GM12872 (cell line): ENCODE measurements at regions not wholly inside any gene's neighbourhood (a gene's known extent, or its start where the extent isn't known, plus 50 kb on each side); places are given as distances from the start of the nearest gene placed in this dataset.

Experiments
- TF ChIP-seq, protein P1 (sequence below): IDR thresholded peaks from 3 replicates; pipeline ENCODE4 v1.5.1; 2011; ENCODE audit warnings: low read depth, mild to moderate bottlenecking, low read length, moderate library complexity; ENCODE audit not compliant: insufficient read depth

DNA sequence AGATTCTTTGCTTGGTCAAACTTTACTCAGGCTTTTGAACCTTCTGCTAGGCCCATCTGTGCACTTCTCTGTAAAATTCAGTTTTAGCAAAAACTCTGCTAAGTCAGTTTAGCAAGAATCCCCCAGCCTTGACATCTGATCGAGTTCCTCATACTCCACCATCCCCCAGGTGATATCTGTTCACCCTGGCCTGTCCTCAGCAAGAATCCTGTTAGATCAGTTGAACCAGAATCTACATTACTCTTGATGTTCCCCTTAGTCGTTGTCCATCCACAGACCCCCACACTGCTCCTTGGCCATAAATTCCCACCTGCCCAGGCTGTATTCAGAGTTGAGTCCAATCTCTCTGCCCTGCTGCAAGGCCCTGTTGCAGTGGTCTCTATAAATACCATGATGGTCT is 162.6 kb downstream of the ZNF674 start:
- TF ChIP-seq, protein P1, sequence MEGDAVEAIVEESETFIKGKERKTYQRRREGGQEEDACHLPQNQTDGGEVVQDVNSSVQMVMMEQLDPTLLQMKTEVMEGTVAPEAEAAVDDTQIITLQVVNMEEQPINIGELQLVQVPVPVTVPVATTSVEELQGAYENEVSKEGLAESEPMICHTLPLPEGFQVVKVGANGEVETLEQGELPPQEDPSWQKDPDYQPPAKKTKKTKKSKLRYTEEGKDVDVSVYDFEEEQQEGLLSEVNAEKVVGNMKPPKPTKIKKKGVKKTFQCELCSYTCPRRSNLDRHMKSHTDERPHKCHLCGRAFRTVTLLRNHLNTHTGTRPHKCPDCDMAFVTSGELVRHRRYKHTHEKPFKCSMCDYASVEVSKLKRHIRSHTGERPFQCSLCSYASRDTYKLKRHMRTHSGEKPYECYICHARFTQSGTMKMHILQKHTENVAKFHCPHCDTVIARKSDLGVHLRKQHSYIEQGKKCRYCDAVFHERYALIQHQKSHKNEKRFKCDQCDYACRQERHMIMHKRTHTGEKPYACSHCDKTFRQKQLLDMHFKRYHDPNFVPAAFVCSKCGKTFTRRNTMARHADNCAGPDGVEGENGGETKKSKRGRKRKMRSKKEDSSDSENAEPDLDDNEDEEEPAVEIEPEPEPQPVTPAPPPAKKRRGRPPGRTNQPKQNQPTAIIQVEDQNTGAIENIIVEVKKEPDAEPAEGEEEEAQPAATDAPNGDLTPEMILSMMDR, result no peak

DNA sequence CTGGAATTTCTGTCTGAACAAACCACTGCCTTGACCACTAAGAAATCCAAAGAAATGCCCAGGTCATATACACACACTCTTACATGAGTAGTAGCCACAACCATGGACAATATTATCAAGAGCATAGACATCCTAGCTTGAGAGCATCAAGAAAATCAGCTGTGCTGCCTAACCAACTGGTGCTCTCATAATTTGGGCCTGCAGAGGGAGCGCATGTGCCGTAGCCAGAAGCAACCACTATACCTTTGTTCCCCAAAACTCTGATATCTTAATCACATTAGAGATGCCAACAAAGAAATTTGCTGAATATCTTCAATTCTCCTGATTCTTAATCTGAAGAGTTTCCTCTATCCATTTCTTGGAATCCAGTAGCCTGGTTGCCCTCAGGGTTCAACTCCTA is 163.6 kb downstream of the ZNF674 start:
- TF ChIP-seq, protein P1, result peak; percentile 61

DNA sequence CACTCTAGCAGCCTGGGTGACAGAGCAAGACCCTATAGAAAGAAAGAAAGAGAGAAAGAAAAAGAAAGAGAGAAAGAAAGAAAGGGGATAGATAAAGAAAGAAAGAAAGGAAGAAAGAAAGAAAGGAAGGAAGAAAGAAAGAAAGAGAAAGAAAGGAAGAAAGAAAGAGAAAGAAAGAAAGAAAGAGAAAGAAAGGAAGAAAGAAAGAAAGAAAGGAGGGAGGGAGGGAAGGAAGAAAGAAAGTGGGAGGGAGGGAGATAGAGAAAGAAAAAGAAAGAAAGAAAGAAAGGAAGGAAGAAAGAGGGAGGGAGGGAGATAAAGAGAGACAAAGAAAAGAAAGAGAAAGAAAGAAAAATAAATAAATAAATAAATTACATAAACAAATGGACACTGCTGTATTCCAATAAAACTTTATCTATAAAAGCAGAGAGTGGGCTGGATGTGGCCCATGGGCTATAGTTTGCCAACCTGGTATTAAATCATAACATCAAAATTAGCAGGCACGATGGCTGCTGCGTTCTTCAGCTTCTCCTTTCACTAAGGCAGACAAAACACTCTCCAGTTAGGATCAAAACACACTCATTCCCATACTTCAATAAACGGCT is 165.0 kb downstream of the ZNF674 start:
- TF ChIP-seq, protein P1, result no peak

DNA sequence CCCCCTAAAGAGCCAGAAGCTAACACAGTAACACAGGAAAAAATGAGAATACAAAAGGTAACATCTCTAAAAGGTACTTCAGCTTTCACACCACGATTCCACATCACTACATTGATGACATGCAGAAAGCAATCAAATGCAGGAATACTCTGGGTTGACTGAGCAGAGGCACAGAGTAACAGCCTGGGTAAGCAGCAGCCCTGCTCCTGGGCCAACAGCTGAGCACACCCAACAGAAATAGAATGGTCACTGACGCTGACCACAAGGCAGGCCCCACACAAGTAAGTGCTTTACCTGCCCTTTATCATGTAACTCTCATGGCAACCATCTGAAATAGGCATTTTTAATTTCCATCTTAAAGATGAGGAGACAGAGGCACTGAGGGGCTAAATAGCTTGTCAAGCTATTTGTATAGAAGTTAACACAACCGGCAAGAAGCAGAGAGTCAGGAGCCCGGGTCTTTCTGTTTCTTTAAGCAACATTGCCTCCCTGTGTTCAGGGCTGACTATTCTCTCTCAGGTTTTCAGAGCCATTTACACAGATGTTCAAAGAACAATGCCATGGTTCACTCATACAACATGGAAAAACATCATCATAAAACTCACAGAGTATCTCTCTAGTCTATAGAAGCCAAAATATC is 168.9 kb downstream of the ZNF674 start:
- TF ChIP-seq, protein P1, result peak; percentile 21; the same call in 1 of the 3 replicates

DNA sequence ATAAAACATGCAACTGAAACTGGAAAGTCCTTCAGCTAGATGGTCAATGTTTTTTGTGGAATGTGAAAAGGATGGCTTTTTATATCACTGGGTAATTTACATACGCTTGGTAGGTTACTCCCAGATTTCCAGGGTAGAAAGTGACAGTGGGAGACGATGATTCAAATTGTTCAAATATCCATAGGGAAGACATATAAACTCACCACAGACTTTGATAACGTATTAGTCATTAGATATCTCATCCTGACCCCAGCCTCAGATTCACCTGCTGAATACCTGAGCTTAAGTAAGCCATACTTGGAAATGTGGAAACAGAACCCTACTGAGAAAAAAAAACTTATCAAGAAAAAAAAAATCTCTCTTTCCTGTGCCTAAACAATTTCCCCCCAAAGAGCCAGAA is 169.4 kb downstream of the ZNF674 start:
- TF ChIP-seq, protein P1, result no peak

DNA sequence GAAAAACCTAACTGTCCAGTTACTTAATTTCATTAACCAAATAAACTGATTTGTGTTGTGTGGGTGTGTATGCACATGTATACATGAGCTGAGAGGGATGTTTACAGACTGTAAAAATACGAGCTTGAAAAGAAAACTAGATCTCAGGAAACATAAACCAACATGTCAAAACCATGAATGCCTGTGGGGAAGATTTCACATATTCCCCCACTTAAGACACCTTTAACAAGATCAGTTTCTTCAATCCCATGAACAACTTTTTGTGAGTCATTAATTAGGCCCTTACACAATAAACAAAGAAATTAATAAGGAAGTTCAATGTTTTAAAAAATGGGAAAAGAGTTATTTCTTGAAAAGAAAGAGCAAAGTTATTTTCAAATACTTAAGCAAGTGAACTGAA is 170.8 kb downstream of the ZNF674 start:
- TF ChIP-seq, protein P1, result no peak

DNA sequence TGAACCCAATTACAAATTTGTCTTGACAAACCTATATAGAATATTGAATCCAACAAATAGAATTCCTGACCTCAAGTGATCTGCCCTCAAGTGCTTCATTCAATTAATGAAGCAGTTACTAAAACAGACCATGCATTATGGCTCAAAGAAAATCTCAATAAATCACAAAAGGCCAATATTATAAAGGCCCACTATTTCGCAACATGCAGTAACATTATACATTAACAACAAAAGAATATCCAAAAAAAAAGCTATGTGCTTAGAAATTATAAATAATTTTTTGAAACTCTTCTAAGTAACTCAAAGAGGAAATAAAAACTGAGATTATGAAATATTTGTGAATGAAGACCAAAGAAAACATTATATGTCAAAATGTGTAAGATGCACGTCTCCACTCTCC is 177.7 kb downstream of the ZNF674 start:
- TF ChIP-seq, protein P1, result no peak
